ENCODE measurements at regions not wholly inside any gene's neighbourhood (a gene's known extent, or its start where the extent isn't known, plus 50 kb on each side); places are given as distances from the start of the nearest gene placed in this dataset.
"Not testable (repeated sequence)": the region's sequence is repeated elsewhere in the genome, so short reads cannot be mapped to it uniquely, and the experiment has no call there.

- Mint-ChIP-seq H3K9me3 (no peaks in the 10 kb centered on the region), H3K4me1 (no peaks in the 10 kb centered on the region), H3K4me3 (no peak overlapping the region), H3K27ac (no peak overlapping the region), H3K36me3 (no peaks in the 10 kb centered on the region), H3K27me3 (peaks cover 3% of the 10 kb centered on the region)
Observed at GRCh38 chr16:5206331-5206990, 108.9 kb upstream of the EEF2KMT start.

GRCh38 chr16:5205361-5206040, 107.9 kb upstream of the EEF2KMT start:
- H3K4me3 Mint-ChIP-seq, result no peak overlapping the region
- H3K36me3 Mint-ChIP-seq, result no peaks in the 10 kb centered on the region
- no peak overlapping the region for H3K27ac Mint-ChIP-seq
- H3K4me1 Mint-ChIP-seq, result no peaks in the 10 kb centered on the region
- no peaks in the 10 kb centered on the region for H3K9me3 Mint-ChIP-seq
- peaks cover 3% of the 10 kb centered on the region for H3K27me3 Mint-ChIP-seq

- H3K27ac Mint-ChIP-seq, H3K4me3 Mint-ChIP-seq, H3K9me3 Mint-ChIP-seq, H3K27me3 Mint-ChIP-seq, H3K36me3 Mint-ChIP-seq, H3K4me1 Mint-ChIP-seq: not testable (repeated sequence)
Observed at GRCh38 chr16:5203675-5204074, 106.1 kb upstream of the EEF2KMT start.

- H3K36me3 Mint-ChIP-seq, result no peaks in the 10 kb centered on the region
- peaks cover 9% of the 10 kb centered on the region for H3K27me3 Mint-ChIP-seq
- H3K4me3 Mint-ChIP-seq, result no peak overlapping the region
Observed at GRCh38 chr16:5200123-5200522, 102.5 kb upstream of the EEF2KMT start.

GRCh38 chr16:5196204-5196603, 98.6 kb upstream of the EEF2KMT start:
- Mint-ChIP-seq H3K4me3 (no peak overlapping the region), H3K4me1 (no peaks in the 10 kb centered on the region), H3K36me3 (no peaks in the 10 kb centered on the region), H3K27ac (no peak overlapping the region), H3K9me3 (no peaks in the 10 kb centered on the region), H3K27me3 (peaks cover 9% of the 10 kb centered on the region)

More at GRCh38 chr16:5200123-5200522, 102.5 kb upstream of the EEF2KMT start:
- Mint-ChIP-seq H3K9me3 (no peaks in the 10 kb centered on the region), H3K27ac (no peak overlapping the region), H3K4me1 (no peaks in the 10 kb centered on the region)

- no peaks in the 10 kb centered on the region for H3K4me1 Mint-ChIP-seq
- H3K27me3 Mint-ChIP-seq, result peaks cover 8% of the 10 kb centered on the region
- no peaks in the 10 kb centered on the region for H3K9me3 Mint-ChIP-seq
- no peaks in the 10 kb centered on the region for H3K36me3 Mint-ChIP-seq
- no peak overlapping the region for H3K4me3 Mint-ChIP-seq
- H3K27ac Mint-ChIP-seq, result no peak overlapping the region
Observed at GRCh38 chr16:5193861-5194260, 96.3 kb upstream of the EEF2KMT start.

GRCh38 chr16:5188989-5189352, 91.4 kb upstream of the EEF2KMT start:
- Mint-ChIP-seq H3K4me1 (no peaks in the 10 kb centered on the region), H3K4me3 (no peak overlapping the region), H3K36me3 (no peaks in the 10 kb centered on the region), H3K27me3 (no peaks in the 10 kb centered on the region), H3K9me3 (no peaks in the 10 kb centered on the region), H3K27ac (no peak overlapping the region)

- no peaks in the 10 kb centered on the region for H3K4me1 Mint-ChIP-seq
- H3K36me3 Mint-ChIP-seq, result no peaks in the 10 kb centered on the region
- no peak overlapping the region for H3K4me3 Mint-ChIP-seq
- H3K27me3 Mint-ChIP-seq, result no peaks in the 10 kb centered on the region
- no peak overlapping the region for H3K27ac Mint-ChIP-seq
- no peaks in the 10 kb centered on the region for H3K9me3 Mint-ChIP-seq
Observed at GRCh38 chr16:5188318-5188988, 90.9 kb upstream of the EEF2KMT start.

GRCh38 chr16:5187402-5187952, 89.9 kb upstream of the EEF2KMT start:
- H3K36me3 Mint-ChIP-seq, result no peaks in the 10 kb centered on the region
- H3K27me3 Mint-ChIP-seq, result no peaks in the 10 kb centered on the region
- no peaks in the 10 kb centered on the region for H3K9me3 Mint-ChIP-seq
- H3K4me3 Mint-ChIP-seq, result no peak overlapping the region
- no peaks in the 10 kb centered on the region for H3K4me1 Mint-ChIP-seq
- no peak overlapping the region for H3K27ac Mint-ChIP-seq

GRCh38 chr16:5186381-5186903, 88.8 kb upstream of the EEF2KMT start:
- H3K9me3 Mint-ChIP-seq, result no peaks in the 10 kb centered on the region
- no peak overlapping the region for H3K27ac Mint-ChIP-seq
- H3K4me1 Mint-ChIP-seq, result no peaks in the 10 kb centered on the region
- H3K36me3 Mint-ChIP-seq, result no peaks in the 10 kb centered on the region
- peaks cover 2% of the 10 kb centered on the region for H3K27me3 Mint-ChIP-seq
- no peak overlapping the region for H3K4me3 Mint-ChIP-seq

GRCh38 chr16:5176505-5176904, 78.9 kb upstream of the EEF2KMT start:
- Mint-ChIP-seq H3K4me3 (no peak overlapping the region), H3K4me1 (no peaks in the 10 kb centered on the region), H3K27me3 (peaks cover 4% of the 10 kb centered on the region), H3K27ac (no peak overlapping the region), H3K36me3 (peaks cover 5% of the 10 kb centered on the region), H3K9me3 (no peaks in the 10 kb centered on the region)

- no peaks in the 10 kb centered on the region for H3K4me1 Mint-ChIP-seq
- no peak overlapping the region for H3K27ac Mint-ChIP-seq
- no peak overlapping the region for H3K4me3 Mint-ChIP-seq
Observed at GRCh38 chr16:5175266-5175665, 77.7 kb upstream of the EEF2KMT start.

GRCh38 chr16:5166486-5166885, 68.9 kb upstream of the EEF2KMT start:
- H3K27ac Mint-ChIP-seq, result no peak overlapping the region
- H3K4me3 Mint-ChIP-seq, result no peak overlapping the region
- H3K36me3 Mint-ChIP-seq, result peaks cover 3% of the 10 kb centered on the region
- peaks cover 18% of the 10 kb centered on the region for H3K27me3 Mint-ChIP-seq
- no peaks in the 10 kb centered on the region for H3K4me1 Mint-ChIP-seq
- peaks cover 6% of the 10 kb centered on the region for H3K9me3 Mint-ChIP-seq

More at GRCh38 chr16:5175266-5175665, 77.7 kb upstream of the EEF2KMT start:
- Mint-ChIP-seq H3K27me3 (peaks cover 9% of the 10 kb centered on the region), H3K36me3 (peaks cover 7% of the 10 kb centered on the region), H3K9me3 (peaks cover 6% of the 10 kb centered on the region)

- not testable (repeated sequence) for H3K4me1 Mint-ChIP-seq, H3K4me3 Mint-ChIP-seq, H3K36me3 Mint-ChIP-seq, H3K9me3 Mint-ChIP-seq, H3K27ac Mint-ChIP-seq
- peaks cover 13% of the 10 kb centered on the region for H3K27me3 Mint-ChIP-seq
Observed at GRCh38 chr16:5165429-5165828, 67.8 kb upstream of the EEF2KMT start.

GRCh38 chr16:5162801-5163200, 65.2 kb upstream of the EEF2KMT start:
- H3K4me3 Mint-ChIP-seq, H3K4me1 Mint-ChIP-seq, H3K9me3 Mint-ChIP-seq, H3K36me3 Mint-ChIP-seq, H3K27ac Mint-ChIP-seq, H3K27me3 Mint-ChIP-seq: not testable (repeated sequence)

- H3K4me1 Mint-ChIP-seq, H3K9me3 Mint-ChIP-seq, H3K36me3 Mint-ChIP-seq, H3K27me3 Mint-ChIP-seq, H3K4me3 Mint-ChIP-seq, H3K27ac Mint-ChIP-seq: not testable (repeated sequence)
Observed at GRCh38 chr16:5161888-5162287, 64.3 kb upstream of the EEF2KMT start.

Measured in activated naive CD4-positive, alpha-beta T cell treated with anti-CD3 and anti-CD28 coated beads, Interleukin-2, amount 50 U/mL, for 24 hours (primary cell).